OCI-LY1 (cell line): ENCODE measurements at regions not wholly inside any gene's neighbourhood (a gene's known extent, or its start where the extent isn't known, plus 50 kb on each side); places are given as distances from the start of the nearest gene placed in this dataset.

Experiments
- H2AFZ ChIP-seq: fragments of 200-600 bp; sonication (generic), shearing (Covaris generic); 2 replicates; pipeline ENCODE4 v1.6.0; 2014; ENCODE audit warnings: antibody characterized with exemption, mild to moderate bottlenecking, low read length
- H3F3A ChIP-seq: fragments of 200-600 bp; sonication (generic), shearing (Covaris generic); 2 replicates; pipeline ENCODE4 v1.6.0; 2014; ENCODE audit warnings: mild to moderate bottlenecking, antibody characterized with exemption, low read length, moderate library complexity; ENCODE audit not compliant: insufficient read depth
- H3K27ac ChIP-seq: fragments of 200-600 bp; sonication (generic); 2 replicates; pipeline ENCODE4 v1.5.1; 2014; ENCODE audit warnings: low read length, mixed run types, mild to moderate bottlenecking, low read depth; ENCODE audit not compliant: poor library complexity, severe bottlenecking
- H3K27me3 ChIP-seq: fragments of 200-600 bp; sonication (generic); 2 replicates; pipeline ENCODE4 v1.6.0; 2014; ENCODE audit warnings: antibody characterized with exemption, mild to moderate bottlenecking, low read length, moderate library complexity; ENCODE audit not compliant: insufficient read depth
- H3K36me3 ChIP-seq: fragments of 200-600 bp; sonication (generic); 2 replicates; pipeline ENCODE4 v1.6.1; 2014; ENCODE audit warnings: mild to moderate bottlenecking, antibody characterized with exemption, low read length, moderate library complexity, mixed read lengths; ENCODE audit not compliant: insufficient read depth
- H3K4me1 ChIP-seq: fragments of 200-600 bp; sonication (generic); 2 replicates; pipeline ENCODE4 v1.5.1; 2014; ENCODE audit warnings: mild to moderate bottlenecking, low read length, moderate library complexity; ENCODE audit not compliant: insufficient read depth, severe bottlenecking
- H3K4me2 ChIP-seq: fragments of 200-600 bp; sonication (generic), shearing (Covaris generic); 2 replicates; pipeline ENCODE4 v1.6.1; 2014; ENCODE audit warnings: low read length
- H3K4me3 ChIP-seq: fragments of 200-600 bp; sonication (generic); 2 replicates; pipeline ENCODE4 v1.5.1; 2014; ENCODE audit warnings: low read length, low read depth, mild to moderate bottlenecking, mixed read lengths; ENCODE audit not compliant: poor library complexity, severe bottlenecking
- H3K79me2 ChIP-seq: fragments of 200-600 bp; shearing (Covaris generic); 2 replicates; pipeline ENCODE4 v1.6.1; 2016; ENCODE audit warnings: mixed run types, low read length, mixed read lengths; ENCODE audit not compliant: insufficient read depth
- H3K9ac ChIP-seq: fragments of 200-600 bp; sonication (generic), shearing (Covaris generic); 2 replicates; pipeline ENCODE4 v1.6.1; 2014; ENCODE audit warnings: mild to moderate bottlenecking, low read length, mixed read lengths
- H3K9me2 ChIP-seq: fragments of 200-600 bp; sonication (generic), shearing (Covaris generic); 2 replicates; pipeline ENCODE4 v1.6.1; 2014; ENCODE audit warnings: low read depth, mild to moderate bottlenecking, low read length, mixed read lengths
- H3K9me3 ChIP-seq: fragments of 200-600 bp; shearing (Covaris generic); 2 replicates; pipeline ENCODE4 v1.6.1; 2014; ENCODE audit warnings: low read length, mixed read lengths
- H4K20me1 ChIP-seq: fragments of 200-600 bp; sonication (generic), shearing (Covaris generic); 2 replicates; pipeline ENCODE4 v1.6.0; 2016; ENCODE audit warnings: mild to moderate bottlenecking, low read length; ENCODE audit not compliant: insufficient read depth
- CTCF ChIP-seq: fragments of 200-600 bp; sonication (generic), shearing (Covaris generic); IDR thresholded peaks from 2 replicates; pipeline ENCODE4 v1.5.1; 2017; ENCODE audit warnings: mild to moderate bottlenecking, antibody characterized with exemption, low read length, moderate library complexity, mixed read lengths
- EZH2 ChIP-seq: fragments of 200-600 bp; sonication (generic), shearing (Covaris generic); IDR thresholded peaks from 2 replicates; pipeline ENCODE4 v1.8.0; 2017; ENCODE audit warnings: borderline replicate concordance, mixed run types, mild to moderate bottlenecking, antibody characterized with exemption, low read length, moderate library complexity, mixed read lengths

GRCh38 chr2:407630-408029 is 119.7 kb upstream of the ALKAL2 start:
- no peak overlapping the region for H2AFZ ChIP-seq
- TF ChIP-seq EZH2 = no peak
- TF ChIP-seq CTCF = no peak

GRCh38 chr2:406876-407275 is 119.0 kb upstream of the ALKAL2 start:
- Histone ChIP-seq H2AFZ (no peak overlapping the region), H3K36me3 (no peaks in the 10 kb centered on the region), H3K4me3 (no peak overlapping the region), H4K20me1 (no peaks in the 10 kb centered on the region), H3K79me2 (no peaks in the 10 kb centered on the region), H3K4me2 (peak overlapping the region; percentile 8; the same call in 1 of the 2 replicates), H3F3A (no peaks in the 10 kb centered on the region), H3K9me2 (no peaks in the 10 kb centered on the region), H3K27ac (no peak overlapping the region), H3K9me3 (no peaks in the 10 kb centered on the region), H3K9ac (no peak overlapping the region), H3K4me1 (peaks cover 21% of the 10 kb centered on the region), H3K27me3 (no peaks in the 10 kb centered on the region)
- TF ChIP-seq EZH2 (no peak), CTCF (no peak)

More at GRCh38 chr2:407630-408029, 119.7 kb upstream of the ALKAL2 start:
- Histone ChIP-seq H3K9me2 (no peaks in the 10 kb centered on the region), H3K4me3 (no peak overlapping the region), H3K36me3 (no peaks in the 10 kb centered on the region), H4K20me1 (no peaks in the 10 kb centered on the region), H3K79me2 (no peaks in the 10 kb centered on the region), H3K9ac (no peak overlapping the region), H3K4me2 (peak overlapping the region; percentile 8; the same call in 1 of the 2 replicates), H3K27me3 (no peaks in the 10 kb centered on the region), H3K27ac (no peak overlapping the region), H3K9me3 (no peaks in the 10 kb centered on the region), H3K4me1 (peaks cover 21% of the 10 kb centered on the region), H3F3A (no peaks in the 10 kb centered on the region)

- H3K27ac ChIP-seq = no peak overlapping the region
- no peak for TF ChIP-seq CTCF
- no peak for TF ChIP-seq EZH2
- H3K4me1 ChIP-seq = peaks cover 21% of the 10 kb centered on the region
- no peaks in the 10 kb centered on the region for H4K20me1 ChIP-seq
- no peaks in the 10 kb centered on the region for H3K79me2 ChIP-seq
- no peaks in the 10 kb centered on the region for H3K27me3 ChIP-seq
- no peaks in the 10 kb centered on the region for H3K36me3 ChIP-seq
- H3K9me3 ChIP-seq = no peaks in the 10 kb centered on the region
- H2AFZ ChIP-seq = no peak overlapping the region
- no peaks in the 10 kb centered on the region for H3F3A ChIP-seq
- H3K4me3 ChIP-seq = no peak overlapping the region
- H3K9me2 ChIP-seq = no peaks in the 10 kb centered on the region
- H3K4me2 ChIP-seq = no peak overlapping the region
- H3K9ac ChIP-seq = no peak overlapping the region
Observed at GRCh38 chr2:406231-406630, 118.3 kb upstream of the ALKAL2 start.
